Fibroblast of skin of right quadriceps (primary cell): ENCODE measurements at regions not wholly inside any gene's neighbourhood (a gene's known extent, or its start where the extent isn't known, plus 50 kb on each side); places are given as distances from the start of the nearest gene placed in this dataset.

ENCODE experiments used
- DNase-seq: peaks from one replicate; pipeline ENCODE4 v3.0.0-alpha.2; 2013

DNA sequence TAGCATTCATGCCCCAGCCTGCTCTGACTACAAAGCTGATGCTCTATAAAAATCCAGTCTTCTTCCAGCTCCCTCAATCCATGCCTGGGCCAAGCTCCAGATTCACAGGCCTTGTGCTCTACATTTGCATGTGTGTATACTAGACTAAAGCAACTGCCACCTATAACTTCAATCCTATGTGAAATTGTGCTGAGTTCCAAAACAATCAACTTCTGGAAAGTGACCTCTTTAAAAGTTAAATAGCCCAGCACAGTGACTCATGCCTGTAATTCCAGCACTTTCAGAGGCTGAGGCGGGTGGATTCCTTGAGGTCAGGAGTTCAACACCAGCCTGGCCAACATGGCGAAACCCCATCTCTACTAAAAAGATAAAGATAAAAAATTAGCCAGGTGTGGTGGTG lies 114.3 kb upstream of the ZC3H12C start:
- no peak for DNase-seq

DNA sequence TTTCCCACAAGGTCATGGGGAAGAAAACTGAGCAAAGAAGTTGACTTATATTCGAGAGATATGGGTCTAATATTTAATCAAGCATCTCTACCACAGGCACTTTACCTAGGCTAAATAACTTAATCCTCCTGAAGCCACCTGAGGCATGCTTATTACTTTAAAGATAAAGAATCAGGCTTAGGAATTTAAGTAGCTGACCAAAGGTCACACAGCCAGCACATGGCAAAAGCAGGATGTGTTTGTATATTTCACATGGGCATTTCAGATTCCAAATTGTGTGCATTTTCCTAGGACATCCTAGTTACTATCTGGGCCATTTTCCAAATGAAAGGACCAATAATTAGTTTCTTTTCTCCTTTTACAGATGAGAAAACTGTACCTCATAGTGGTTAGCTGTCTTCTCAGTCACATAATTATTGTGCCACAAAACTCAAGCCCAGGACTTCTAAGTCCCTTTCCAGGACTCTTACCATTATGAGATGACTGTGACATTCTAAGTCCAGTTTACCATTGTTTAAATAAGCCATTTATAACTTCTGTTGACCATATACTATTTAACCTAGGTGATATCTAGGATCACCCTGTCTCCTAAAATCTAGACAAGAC lies 112.1 kb upstream of the ZC3H12C start:
- no peak for DNase-seq

DNA sequence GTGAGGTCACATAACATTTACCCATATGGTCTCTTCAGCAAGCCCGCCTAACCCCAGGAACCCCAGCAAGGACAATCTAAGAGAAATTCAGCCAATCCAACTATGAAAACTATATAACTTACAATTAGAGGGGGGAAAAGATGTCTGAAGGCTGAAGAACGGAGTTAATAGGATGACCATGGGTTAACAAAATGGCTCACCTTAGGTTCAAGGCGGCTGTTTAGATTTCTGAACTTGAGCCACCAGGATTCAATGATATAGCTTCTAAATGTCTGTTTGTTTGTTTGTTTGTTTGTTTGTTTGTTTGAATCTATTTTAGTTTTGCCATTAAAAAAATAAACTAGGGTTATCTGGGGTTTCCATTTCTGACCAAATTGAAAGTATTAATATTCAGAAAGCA lies 109.8 kb upstream of the ZC3H12C start:
- no peak for DNase-seq

DNA sequence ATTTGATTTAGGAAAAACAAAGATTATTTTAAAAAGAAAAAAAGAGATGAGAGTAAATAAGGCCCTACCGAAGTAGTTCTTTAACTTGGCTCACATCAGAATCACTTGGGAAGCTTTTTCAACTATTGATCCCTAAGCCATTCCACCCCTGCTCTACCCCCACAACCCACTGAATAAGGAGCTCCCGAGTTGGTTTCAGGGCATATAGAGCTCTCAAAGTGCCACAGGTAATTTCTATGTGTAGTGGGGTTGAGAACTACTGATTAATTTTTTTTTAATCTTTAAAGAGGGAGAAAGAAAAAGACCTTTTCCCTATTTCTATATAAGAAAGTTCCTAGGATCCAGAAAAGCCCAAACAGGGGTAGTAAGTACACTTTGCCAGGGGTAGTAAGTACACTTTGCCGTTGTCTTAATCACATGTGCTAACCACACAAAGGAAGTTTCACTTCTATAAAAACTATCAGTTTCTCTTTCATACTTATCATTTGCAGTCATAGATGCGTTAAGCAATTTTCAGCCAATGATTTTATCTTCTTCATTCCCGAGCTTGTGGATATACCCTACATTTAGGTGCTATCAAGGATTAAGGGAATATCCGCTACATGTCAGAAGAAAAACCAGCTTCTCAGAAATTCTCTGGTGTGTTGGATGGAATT lies 108.4 kb upstream of the ZC3H12C start:
- DNase-seq, result no peak

DNA sequence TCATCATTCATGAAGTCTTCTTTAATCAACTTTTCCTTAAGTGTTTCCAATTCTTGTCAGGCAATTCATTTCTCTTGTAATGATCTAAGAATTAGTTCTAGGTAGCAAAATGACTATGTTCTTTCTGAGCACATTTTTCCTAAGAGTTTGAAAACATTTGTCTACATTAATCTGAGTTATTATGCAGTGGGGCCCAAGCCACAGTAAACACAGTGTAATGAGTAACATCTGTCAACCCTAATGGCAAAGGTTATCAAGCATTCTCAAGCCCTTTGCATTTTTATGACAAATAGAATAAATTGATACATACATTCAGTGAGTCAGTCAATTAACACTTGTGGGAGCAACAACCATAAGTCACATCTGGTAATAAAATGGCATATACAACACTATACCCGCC lies 106.7 kb upstream of the ZC3H12C start:
- no peak for DNase-seq

DNA sequence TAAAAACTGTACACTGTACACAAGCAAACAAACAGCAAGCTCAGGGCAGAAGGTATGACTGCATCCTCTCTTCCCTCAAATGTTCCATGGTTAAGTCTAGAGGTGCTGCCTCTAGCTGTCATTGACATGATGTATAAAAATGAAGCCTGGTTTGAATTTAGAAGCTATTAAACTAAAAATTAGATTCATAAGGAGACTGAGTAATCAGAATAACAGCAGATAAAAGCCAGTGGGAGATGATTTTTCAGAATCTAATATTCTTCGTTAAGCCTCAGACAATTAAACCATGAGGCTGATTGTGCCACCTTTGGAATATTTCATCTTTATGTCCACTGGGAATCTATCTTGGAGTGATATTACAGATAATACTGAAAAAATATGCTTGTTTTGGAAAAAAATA lies 101.4 kb upstream of the ZC3H12C start:
- no peak for DNase-seq

DNA sequence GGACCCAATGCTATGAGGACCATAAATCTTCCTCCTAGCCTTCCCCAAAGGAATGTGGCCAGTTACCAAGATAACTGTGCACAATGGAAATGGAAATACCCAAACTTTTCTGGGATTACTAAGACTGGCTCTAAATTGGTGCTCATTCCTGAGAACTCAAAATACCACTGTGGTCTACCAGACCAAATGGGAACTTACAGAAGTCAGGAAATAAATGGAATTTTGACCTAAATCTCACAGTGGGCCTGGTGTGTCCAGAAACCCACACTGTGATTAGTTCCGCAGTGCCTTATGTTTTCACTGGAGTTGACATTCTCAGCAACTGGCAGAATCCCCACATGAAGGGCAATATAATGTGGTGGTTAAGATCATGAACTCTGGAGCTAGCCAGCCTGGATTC lies 99.4 kb upstream of the ZC3H12C start:
- peak; percentile 78 for DNase-seq

DNA sequence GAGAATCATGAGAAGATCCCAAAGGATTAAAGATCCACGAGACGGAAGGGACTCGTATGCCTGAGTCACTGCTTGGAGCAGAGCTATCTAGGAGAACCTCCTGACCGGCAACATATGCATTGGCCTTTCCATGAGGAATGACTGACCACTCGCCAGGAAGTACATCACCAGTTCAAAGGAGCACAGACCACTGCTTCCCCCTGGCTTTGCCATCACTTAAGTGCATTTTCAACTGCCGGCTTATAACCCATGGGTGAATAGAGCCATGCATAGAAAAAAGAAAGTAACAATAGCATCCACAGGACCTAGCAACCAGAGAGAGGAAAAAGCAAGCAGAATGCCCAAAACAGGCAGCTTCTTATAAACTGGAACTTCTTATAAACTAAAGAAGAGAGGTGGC lies 98.3 kb upstream of the ZC3H12C start:
- no peak for DNase-seq

DNA sequence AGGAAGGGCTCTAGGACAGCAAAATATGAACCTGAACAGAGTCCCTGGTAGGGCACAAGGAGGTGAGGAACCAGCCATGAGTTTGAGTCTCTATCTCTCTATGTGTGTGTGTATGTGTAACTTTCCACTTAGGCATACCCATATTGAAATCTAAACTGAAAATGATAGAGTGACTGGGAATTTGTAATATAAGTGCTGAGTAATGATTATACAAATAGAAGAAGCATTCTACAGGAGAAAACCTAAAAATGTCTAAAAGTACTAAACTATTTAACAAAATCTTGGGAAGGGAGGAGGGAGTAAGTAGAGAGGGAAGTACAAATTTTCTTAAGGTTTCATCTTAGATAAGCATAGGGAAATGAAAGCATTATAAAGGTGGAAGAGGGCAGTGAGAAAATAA lies 97.1 kb upstream of the ZC3H12C start:
- DNase-seq, result no peak

DNA sequence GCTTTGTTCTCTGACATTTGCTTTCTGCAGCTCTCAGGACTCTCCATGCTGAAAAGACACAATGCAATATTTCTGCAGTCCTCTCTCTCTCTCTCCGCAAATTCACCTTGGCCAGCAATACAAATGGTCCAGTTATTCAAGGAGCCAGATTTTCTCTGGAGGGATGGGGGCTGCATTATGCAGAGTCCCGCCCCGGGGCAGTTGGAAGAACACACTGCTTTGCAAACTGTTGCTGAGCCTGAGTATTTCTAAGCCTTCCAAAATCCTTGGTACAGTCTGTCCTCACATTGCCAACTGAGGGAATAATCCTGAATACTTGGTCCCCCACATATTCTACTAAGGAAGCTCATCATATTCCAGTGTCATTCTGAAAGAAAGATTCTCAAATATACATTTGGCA lies 94.3 kb upstream of the ZC3H12C start:
- DNase-seq, result no peak

DNA sequence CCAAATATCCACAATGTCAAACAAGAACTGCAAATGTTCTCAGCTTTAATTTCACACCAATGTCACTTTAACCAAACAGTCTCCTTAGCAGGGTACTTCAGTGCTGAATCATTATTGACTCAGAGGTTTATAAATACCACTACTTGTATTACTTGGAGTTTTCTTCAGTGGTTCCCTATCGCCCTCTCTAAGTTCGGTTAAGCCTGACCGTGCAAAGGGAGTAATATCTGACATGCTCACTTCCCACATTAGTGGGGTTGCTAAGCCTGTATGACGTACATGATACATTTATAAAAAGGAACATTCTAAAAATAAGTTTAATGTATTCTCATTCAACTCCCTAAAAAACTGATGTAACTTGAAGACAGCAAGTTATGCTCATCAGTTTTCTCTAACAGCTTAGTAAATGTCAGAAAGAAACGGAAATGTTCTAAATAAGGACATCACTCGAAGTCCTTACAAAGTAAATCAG lies 93.1 kb upstream of the ZC3H12C start:
- peak; percentile 97 for DNase-seq

DNA sequence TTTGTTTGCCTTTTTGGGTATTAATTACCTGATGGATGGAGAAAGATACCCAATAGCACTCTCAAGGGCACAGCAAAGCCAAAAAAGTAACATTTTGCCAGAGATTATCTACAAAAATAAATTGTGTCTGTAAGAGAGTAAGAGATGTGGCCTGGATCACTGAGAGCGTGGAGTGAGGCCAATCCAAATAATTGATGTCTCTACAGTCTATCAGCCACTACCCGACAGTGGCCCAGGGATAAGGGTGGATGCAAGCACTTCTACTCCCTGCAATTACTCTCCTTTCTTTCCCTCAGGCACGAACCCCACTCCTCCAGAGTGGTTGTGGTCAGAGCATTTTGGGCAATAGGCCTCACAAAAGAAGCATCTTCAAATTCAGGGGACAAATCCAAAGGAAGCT lies 92.3 kb upstream of the ZC3H12C start:
- DNase-seq, result peak; percentile 12

DNA sequence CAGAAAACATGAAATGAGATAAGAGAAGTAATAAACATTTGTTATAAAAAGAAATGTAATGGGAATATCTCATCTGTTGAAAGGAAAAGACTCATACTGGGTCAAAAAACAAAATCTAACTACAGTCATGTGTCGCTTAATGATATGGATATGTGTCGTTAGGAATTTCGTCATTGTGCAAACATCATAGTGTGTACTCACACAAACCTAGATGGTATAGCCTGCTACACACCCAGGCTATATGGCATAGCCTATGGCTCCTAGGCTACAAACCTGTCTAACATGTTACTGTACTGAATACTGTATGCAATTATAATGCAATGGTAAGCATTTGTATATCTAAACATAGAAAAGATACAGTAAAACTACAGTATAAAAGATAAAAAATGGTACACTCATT lies 89.8 kb upstream of the ZC3H12C start:
- no peak for DNase-seq

DNA sequence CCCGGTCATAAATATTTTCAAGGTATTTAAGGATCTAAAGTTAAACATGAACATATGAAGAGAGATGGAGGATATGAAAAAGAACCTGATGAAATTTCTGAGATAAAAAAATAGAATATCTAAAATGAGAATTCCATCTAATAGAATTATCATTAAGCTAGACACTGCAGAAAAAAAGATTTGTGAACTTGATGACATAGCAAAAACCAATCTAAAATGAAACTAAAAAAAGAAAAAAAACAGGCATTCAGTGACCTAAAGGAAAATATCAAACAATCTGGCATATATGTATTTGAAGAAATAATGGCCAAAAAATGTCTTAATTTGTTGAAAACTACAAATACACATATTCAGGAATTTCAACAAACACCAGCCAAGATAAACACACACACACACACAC lies 81.6 kb upstream of the ZC3H12C start:
- DNase-seq, result no peak

DNA sequence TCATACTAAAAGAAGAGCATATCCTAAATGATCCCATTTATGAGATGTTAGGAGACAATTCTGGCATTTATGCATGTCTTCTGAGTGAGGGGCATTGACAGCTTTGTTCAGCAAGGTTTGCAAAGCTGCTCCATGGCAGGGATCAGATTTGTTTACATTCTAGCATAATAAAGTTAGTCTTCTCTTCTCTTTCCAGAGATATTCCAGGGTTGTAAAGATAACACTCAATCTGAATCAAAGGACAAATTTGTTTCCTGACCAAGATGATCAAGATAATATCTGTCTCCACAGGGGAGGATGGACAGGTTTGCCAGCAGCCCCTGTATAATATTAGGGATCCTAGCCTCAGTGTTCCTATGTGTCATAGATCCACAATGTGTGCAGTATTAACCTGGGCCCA lies 77.5 kb upstream of the ZC3H12C start:
- no peak for DNase-seq

DNA sequence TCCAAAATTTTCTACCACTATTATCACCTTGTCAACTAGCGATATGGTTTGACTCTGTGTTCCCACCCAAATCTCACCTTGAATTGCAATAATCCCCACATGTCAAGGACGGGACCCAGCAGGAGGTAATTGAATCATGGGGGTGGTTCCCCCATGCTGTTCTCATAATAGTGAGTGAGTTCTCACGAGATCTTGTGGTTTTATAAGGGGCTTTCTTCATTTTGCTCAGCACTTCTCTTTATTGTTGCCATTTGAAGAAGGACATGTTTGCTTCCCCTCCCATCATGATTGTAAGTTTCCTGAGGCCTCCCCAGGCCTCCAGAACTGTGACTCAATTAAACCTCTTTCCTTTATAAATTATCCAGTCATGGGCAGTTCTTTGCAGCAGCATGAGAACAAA lies 73.5 kb upstream of the ZC3H12C start:
- no peak for DNase-seq

DNA sequence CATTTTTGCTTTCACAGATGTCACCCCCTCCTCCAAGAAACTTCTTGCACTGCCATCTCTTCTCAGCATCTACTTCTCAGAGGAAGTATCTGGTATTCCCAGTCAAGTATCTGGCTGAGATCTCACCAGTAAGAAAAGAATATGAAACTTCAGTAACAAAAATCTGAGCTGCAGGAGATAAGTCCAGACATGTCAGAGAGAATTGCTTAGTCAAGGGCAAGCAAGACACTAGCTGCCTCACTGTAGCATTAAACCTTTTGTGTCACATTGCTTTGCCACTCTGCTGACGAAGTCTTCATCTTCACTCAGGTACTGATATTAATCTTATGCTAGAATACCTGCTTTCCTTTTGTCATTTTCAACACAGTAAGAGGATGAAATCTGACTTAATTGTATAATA lies 70.6 kb upstream of the ZC3H12C start:
- no peak for DNase-seq

DNA sequence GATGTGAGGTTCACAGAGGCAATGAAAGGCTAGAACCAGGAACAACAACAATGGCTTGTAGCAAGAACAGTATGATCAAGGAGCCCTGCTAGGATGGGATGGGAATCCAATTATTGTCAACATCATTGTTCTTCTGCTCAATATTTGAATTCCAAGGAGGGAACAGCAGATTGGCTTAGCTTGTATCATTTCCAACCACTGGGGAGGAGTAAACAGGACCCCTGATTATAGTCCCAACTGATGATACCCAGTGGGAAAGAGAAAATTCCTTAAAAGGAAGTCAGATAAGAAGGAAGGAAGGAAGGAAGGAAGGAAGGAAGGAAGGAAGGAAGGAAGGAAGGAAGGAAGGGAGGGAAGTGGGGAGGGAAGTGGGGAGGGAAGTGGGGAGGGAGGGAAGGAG lies 69.5 kb upstream of the ZC3H12C start:
- DNase-seq, result no peak

DNA sequence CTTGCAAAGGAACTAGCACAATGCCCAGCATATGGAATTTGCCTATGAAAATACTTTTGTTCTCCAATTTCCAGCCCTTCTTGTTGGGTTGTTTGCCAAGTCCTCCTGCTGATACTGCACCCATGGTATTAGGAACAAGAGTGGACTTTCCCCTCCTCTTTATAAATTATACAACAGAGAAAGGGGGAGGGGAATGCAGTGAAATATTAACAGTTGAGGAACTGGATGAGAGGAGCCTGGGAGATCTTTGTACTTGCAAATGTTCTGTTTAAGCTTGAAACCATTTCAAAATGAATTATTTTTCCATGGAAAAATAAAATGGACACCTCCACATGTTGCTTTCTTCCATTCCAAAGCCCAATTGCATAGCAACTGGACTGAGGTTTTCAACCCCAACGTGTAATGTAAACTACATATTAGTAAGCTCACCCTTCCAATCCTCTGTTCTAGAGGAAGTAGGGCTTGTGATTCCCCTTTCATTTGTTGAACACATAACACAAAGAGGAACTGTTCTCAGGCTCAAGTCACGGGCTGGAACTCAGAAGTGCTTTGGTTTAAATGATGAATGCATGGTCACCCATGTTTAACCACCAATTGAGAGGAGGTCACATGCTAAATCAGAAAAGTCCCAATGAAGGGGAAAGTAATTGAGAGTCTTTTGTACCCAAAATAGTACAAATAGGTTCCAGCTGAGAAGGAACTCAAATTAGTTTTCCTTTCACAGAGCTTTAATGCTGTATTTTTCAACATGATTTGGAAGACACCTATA lies 66.2 kb upstream of the ZC3H12C start:
- DNase-seq, result no peak

DNA sequence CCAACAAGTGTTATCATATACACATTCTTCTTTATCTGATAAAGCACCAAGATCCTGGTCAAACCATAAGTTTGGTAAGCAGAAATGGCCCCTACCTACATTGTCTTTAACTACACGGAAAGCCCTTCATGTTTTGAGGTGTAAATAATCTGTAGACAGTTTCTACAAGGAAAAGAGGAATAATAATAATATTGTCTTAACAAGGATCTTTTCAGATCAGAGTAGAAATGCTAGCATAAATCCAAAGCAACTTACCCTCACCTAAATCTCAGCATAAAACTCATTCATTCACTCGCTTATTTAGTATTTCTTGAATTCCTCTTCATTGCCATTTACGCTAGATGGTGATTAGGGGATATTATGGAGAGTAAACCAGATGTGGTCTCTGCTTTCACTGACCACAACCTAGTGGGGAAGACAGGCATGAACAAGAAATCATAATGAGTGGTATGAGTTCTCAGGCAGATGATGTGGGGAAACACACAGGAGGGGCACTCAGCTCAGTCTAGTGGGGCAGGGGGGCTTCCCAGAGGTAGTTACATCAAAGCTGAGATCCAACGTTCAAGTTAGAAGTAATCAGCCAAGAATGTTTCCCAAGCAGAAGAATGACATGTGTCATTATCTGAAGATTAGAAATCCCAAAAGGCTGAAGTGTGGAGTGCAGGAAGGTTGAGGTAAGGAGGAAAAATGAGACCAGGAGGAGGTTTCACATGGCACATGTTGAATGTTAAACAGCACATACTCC lies 65.4 kb upstream of the ZC3H12C start:
- DNase-seq, result no peak

DNA sequence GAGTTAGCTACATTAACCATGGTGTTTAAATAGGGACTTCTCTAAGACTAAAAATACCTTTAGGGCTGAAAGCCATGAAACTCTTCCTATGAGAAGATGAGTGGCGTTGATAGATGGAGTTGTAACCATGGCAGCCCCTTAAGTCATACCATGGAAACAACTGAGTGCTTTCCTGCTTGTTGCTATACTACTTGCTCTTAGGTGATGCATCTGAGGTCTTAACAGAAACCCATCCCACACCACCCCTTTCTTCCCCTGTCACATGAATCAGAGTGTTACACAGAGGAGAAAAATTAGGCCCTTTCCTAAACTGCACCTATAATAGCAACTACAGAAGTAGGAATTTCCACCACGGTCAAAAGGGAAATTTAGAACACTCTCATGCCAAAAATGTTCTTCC lies 64.3 kb upstream of the ZC3H12C start:
- DNase-seq, result no peak

DNA sequence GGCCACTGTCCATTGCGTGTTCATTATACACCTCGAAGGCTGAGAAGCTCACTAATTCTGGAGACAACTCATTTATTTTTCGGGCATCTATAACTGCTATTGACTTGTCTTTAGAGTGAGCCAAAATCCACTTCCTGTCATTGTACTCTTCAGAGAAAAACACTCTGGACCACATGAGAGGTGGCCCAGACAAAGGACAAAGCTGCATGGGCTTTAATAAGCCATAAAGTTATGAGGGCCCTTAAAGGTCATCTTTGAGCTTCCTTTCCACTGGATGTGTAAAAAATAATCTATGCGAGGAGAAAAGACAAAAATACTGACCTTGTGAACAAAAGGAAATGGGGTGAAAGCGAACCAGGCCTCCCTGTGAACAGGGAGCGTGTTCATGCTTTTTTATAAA lies 63.5 kb upstream of the ZC3H12C start:
- no peak for DNase-seq

DNA sequence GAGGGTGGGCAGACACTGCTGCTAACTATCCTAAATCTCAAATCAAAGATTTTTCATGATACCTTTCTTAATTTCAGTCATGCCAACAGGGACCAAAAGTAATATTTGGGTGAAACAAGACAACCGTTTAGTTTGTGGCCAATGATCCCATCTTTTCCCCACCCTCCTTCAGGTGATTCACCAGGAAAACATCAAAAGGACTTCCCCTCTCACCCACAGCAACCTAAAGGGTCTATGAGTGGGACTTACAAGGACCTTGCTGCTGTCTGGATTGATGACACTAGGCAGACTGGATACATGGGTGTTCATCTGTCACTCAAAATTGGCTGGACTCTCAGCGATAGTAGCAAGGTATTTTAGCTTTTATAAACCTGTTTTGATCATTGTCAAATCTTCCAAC lies 62.0 kb upstream of the ZC3H12C start:
- no peak for DNase-seq

DNA sequence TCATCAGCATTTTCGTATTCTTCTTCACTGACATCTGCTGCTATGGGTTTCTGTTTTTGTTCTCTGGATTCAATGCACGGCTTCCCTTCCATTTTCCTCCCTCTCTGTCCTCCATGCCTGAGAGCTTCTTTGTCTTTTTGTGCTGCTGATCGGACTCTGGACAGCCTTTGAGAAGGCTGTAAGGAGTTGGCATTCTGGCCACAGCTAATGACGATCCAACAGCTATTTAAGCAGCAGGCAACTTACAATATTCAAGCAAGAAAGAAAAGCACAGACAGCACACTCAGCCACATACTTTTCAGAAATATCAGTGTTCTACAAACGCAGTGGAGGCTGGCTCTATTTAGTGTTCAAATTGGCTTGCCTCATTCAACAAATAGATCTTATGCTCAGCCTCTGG lies 60.9 kb upstream of the ZC3H12C start:
- no peak for DNase-seq
